GM18870 (cell line): ENCODE measurements at regions not wholly inside any gene's neighbourhood (a gene's known extent, or its start where the extent isn't known, plus 50 kb on each side); places are given as distances from the start of the nearest gene placed in this dataset.

Experiments used
- ATAC-seq: cut with Tn5 transposase; IDR thresholded peaks from one replicate; pipeline ENCODE4 v1.9.1; 2021; ENCODE audit warnings: moderate library complexity; ENCODE audit not compliant: unreplicated experiment

DNA sequence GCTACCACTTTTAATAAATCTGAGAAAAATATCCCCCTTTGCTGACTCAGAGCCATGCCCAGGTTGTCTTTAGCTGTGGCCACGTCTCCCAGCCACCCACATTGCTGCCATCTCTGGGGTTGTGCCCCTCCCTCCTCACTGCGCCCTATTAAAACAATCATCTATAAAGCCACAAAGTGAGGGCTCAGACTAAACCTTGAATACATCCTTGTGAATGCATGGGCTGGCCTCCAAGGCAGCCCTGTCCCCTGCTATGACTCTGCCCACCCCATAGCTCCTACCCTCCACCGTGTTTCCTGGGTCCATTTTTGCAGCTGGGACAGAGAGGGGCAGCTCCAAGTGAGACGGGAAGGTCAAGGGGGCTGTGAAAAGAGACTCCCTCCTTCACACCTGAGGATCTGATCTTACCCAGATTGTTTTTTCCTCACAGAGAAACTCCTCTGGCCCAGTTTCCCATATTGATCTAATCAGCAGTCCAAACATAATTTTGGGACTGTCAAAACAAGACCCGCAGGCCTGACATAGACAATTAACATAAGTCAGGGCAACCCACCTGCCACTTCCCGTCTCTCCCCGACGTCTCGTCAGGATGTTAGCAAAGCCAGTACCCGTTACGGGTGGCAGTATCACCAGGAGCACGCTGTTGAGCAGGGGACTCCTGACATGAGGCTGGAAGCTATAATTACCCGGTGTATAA, 199.0 kb downstream of the KATNAL1 start:
- ATAC-seq: no peak

- no peak for ATAC-seq
Measured at GRCh38 chr13:30107521-30108136, 199.7 kb downstream of the KATNAL1 start.

DNA sequence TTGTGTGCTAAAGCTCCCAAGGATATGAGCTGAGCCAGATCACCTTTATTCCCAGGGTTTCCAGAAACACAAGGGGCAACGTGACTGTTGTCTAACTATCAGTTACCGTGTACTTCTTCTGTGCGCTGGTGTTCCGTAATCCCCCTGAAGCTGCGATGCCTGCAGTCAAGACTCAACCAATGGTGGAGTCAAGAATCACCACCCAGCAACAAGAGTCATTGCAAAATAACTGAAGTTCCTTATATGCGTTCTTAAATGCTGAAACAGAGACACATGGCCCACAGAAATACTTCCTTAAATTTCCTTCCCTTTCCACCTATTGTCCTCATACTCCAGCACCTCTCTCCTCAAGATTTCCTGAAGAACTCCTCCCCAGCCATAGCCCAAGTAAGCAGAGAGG, 200.2 kb downstream of the KATNAL1 start:
- ATAC-seq: no peak

DNA sequence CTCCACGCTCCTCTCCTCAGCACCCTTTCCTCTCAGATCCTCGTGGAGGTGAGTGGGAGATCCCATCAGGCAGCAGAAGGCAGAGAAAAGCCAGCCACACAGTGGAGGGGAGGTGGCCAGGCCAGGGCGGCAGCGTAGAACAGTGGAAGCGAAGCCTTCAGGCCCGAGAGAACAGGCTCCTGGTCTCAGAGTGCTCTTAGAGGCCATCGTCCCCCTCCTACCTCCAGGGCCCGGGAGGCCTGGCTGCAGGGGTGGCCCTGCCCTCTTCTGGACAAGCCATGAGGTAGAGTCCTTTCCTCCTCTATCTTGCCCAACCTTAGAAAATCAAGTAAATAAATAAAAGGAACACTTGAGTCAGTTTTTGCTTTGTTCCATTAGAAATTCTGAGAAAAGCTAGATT, 202.0 kb downstream of the KATNAL1 start:
- no peak for ATAC-seq

GRCh38 chr13:30103161-30103840, 204.1 kb downstream of the KATNAL1 start:
- no peak for ATAC-seq

DNA sequence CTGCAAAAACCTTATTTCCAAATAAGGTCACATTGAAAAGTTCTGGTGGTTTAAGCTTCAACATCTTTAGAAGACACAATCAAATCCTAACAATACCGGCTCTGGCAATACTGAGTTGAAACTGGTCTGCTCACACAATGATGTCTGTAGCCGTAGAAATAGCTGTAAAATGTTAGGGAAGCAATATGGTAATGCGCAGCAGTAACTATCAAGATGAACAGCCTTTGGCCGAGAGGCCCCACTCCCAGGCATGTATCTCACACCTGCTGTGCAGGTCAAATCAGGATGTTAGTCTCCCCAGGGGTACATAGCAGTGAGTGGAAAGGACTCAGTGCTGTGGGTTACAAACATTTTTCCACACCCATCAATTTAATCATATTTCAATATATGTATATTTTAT, 207.1 kb downstream of the KATNAL1 start:
- ATAC-seq: no peak

- ATAC-seq: no peak
Measured at GRCh38 chr13:30097701-30098100, 209.7 kb downstream of the KATNAL1 start.

- no peak for ATAC-seq
Measured at GRCh38 chr13:30097089-30097488, 210.3 kb downstream of the KATNAL1 start.

GRCh38 chr13:30094015-30094414, 213.3 kb downstream of the KATNAL1 start:
- ATAC-seq: no peak

DNA sequence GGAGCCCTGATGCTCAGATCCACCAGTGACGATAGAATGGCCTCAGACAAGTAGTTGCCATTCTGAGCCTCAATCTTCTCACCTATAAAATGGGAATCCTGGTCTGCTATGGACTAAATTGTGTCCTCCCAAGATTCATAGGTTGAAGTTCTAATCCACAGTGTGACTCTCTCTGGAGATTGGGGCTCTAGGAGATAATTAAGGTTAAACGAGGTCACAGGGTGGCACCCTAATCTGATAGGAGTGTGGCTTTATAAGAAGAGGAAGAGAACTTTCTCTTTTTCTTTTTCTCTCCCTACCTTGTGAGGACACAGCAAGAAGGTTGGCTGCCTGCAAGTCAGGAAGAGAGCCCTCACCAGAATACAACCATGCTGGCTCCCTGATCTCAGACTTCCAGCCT, 214.1 kb downstream of the KATNAL1 start:
- no peak for ATAC-seq

- no peak for ATAC-seq
Measured at GRCh38 chr13:30091691-30092090, 215.7 kb downstream of the KATNAL1 start.

DNA sequence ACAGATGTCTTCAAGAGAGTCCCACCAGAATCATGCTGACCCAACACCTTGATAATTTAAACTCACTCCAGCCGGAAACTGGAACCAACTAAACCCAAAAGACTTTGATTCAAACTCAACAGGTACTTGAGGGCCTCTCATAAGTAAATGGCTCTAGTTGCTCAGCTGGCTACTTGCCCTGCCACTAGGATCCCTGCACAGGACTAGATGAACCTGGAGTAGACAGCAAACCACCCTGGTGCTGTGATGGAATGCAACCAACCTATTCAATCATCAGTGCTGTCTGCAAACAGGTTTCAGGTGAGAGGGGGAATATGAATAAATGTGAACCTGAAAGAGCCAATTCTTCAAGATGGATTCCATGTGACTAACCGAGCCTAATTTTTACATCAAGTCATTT, 216.3 kb downstream of the KATNAL1 start:
- no peak for ATAC-seq

DNA sequence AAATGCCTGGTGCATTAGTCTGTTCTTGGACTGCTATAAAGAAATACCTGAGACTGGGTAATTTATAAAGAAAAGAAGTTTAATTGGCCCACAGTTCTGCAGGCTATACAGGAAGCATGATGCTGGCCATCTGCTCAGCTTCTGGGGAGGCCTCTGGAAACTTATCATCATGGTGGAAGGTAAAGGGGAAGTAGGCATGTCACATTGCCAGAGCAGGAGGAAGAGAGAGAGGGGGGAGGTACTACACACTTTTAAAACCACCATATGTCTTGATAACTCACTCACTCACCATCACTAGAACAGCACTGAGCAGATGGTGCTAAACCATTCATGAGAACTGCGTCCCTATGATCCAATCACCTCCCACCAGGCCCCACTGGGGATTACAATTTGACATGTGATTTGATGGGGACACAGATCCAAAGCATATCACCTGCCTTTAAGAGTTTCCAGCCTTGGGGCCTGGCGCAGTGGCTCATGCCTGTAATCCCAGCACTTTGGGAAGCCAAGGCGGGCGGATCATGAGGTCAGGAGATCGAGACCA, 219.0 kb downstream of the KATNAL1 start:
- no peak for ATAC-seq

DNA sequence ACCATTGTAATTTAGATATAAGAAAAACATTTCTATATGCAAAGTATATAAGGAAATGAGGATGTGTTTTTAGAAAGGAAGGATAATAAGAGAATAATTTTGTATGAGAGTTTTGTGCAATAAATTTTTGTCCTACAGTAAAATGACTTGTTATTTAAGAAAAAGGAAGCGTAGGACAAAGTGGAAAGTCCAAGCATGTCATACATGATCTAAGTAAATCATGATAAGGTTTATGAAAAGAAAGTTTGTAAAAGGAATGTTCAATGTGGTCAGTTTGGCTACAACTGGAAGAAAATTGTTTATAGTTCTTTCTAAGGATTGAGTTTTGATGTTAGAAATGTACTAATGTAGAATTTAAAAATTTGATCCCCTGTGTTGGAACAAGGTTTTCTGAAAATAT, 222.3 kb downstream of the KATNAL1 start:
- ATAC-seq: no peak

DNA sequence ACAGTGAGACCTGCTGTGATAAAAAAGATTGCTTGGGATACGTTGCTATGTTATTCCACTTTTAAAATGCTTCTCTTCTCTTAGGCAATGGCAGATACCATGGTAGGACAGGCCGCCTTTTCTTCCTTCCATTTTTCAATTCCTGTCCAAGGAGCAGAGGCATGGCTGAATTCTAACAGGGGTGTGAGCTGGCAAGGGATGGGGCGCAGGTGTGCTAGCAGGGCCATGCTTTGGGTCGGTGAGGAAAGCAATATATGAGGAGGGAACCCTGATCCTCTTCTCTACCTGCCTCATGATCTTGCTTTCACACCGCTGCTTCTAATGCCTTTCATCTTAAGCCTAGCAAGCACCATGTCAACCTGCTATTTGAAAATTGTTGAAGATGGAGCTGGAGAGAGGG, 225.0 kb downstream of the KATNAL1 start:
- ATAC-seq: no peak

GRCh38 chr13:30081331-30081730, 226.0 kb downstream of the KATNAL1 start:
- ATAC-seq: no peak

DNA sequence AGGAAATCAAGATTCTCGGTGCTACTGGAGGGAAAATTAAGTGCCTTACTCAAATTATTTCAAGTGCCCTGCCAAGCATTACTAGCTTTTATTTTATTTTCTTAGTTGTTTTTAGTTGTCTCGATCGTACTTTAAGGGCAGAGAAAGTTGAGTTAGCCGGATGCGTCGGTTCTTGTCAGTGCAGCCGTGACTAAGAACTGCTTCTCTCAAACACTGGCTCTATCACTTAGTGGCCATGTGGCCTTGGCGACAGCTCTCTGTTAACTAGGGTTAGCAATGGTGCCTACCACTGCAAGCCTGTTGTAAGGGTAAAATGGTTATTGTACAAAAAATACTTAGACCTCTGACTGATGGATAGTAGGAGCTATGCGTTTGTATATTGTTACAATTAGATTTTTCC, 227.8 kb downstream of the KATNAL1 start:
- no peak for ATAC-seq

DNA sequence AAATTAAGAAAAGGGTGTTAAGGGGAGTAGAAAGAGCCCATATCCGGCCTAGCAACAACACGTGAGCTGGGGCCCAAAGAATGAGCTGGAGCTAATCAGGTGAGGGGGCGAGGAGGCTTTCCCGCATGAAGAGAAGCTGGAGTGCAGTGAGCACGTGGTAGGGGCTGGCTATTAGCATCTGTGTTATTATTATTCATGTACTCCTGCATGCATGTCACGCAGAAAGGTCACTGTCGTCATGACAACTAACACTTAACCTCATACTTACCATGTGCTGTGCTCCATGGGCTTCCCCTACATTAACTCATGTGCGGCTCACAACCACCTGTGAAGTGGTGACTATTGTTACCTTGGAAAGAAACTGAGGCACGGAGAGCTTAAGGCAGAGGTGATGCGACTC, 227.6 kb upstream of the UBL3 start:
- ATAC-seq: no peak

DNA sequence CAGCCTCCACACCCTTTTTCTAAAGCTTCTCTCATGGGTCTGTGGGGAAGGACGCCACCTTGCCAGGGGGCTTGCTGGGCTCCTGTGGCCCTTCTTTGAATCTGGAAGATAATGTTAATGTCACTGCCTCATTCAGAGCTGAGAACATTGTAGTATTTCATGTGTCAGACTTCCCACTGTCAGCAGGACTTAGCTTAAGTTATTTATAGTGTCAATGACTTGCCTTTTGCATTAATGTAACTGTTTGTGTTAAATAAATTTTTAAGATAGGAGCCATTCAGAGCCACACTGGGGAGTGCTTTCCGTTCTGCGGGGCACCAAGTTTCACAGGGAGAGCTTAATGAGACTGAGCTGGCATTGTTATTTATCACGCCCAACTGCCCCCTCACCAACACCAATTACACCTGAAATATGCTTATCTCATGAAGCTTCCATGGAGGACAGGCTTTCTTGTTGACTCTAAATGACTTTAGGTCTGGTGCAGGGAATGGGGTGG, 226.9 kb upstream of the UBL3 start:
- ATAC-seq: no peak

DNA sequence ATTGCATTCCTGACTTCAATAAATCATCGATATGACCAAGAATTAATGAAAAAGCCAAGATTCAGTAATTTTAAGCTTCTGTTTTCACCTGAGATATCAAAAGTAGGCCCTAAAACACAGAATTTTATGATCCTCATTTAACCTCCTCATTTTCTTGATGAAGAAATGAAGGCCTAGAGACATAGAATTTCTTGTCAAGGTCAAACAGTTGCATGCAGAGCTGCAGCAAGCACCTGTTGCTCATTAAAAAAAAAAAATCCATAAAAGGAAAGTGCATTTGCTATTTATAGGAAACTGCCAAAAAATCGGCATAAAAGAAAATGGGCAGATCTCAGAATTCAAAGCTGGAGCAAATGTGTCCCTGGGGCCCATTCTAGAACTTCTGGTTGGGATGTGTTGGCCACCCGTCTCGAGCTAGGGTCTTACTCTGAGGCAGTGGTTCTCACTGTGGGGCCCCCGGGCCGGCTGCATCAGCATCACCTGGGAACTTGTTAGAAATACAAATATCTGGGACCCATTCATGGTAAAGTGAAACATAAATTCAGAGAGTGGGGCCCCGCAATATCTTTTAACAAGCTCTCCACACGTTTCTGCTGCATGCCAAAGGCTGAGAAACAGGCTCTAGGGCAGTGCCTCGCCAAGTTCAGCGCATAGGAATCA, 224.7 kb upstream of the UBL3 start:
- no peak for ATAC-seq

DNA sequence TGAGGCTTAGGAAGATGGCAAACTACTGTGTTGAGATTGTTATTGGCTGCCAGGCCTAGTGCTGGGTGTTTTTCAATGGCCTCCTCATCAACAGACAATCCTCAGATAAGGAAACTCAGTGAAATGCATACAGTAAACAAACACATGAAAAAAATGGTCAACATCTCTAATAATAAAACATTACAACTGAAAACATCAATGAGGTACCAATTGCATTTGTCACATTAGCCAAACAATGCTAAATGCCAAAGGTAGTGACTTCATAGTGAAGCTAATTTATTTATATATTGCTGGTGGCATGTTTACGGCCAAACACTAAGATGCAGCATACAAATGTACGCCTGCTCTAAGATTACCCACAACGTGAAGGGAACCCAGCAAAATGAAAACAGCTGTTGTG, 224.0 kb upstream of the UBL3 start:
- no peak for ATAC-seq
